ENCODE measurements at regions not wholly inside any gene's neighbourhood (a gene's known extent, or its start where the extent isn't known, plus 50 kb on each side); places are given as distances from the start of the nearest gene placed in this dataset.

DNA sequence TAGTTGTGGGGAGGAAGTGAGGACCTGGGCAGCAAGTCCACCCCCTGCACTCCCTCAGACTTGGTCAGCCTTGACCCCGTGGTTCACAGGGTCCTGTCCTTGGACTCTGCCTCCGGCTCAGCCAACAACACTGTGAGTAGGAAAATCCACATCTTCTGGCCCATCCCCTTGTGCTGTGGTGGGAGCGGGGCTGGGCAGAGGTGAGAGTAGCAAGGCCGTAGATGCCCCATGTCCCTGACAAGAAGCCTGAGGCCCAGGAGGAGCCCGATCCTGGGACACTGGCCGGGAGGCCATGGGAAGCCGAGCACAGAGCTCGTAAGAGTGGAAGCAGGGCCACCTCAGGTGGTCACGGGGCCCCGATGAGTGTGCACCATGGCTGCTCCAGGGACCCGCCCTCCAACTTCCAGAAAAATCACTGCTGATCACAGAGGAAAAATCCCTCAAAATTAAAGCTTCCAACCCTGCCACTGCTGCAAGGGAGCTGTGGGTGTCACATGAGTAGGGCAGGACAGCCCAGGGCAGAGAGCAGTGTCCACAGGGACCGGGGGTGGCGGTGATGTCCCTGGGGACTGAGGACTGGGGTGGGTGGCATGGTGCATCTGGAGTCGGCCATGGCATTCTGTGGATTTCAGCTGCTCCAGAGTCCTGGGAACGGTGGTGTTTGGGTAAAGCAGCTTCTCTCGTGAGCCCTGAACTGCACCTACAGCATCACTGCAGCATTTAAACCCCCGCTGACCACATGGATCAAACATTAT lies 189.4 kb downstream of the DLL1 start:
- no peak for DNase-seq (ENCODE audit: low read depth)
- H3K4me3 ChIP-seq (ENCODE audit: low read length): no peak overlapping the region
- no peak for TF ChIP-seq CTCF (IDR thresholded peaks at IDR 0.05; ENCODE audit: insufficient read depth, low read depth, low read length, missing control alignments)

- no peak for TF ChIP-seq CTCF (IDR thresholded peaks at IDR 0.05; ENCODE audit: insufficient read depth, low read depth, low read length, missing control alignments)
- DNase-seq (ENCODE audit: low read depth): no peak
- H3K4me3 ChIP-seq (ENCODE audit: low read length): no peak overlapping the region
Measured at GRCh38 chr6:170100046-170100445, 190.8 kb downstream of the DLL1 start.

DNA sequence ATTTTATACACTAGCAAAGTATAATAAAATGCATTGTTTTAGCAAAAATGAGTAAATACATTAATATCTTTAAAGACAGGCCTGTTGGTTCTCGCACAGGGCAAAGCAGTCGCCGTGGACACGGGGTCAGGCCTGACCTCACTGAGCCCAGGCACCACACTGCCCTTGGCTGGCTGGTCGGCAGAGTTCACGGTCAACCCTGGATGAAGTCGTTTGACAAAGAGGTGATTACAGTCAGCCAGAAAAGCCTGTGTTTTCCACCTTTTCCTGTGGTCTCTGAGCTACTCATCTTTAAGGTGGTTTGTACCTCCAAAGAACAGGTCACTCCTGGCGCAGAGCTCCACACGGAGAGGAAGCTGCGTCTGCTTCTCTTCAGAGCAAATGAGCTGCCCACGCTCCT lies 191.5 kb downstream of the DLL1 start:
- no peak overlapping the region for H3K4me3 ChIP-seq (ENCODE audit: low read length)
- no peak for DNase-seq (ENCODE audit: low read depth)
- TF ChIP-seq CTCF (IDR thresholded peaks at IDR 0.05; ENCODE audit: insufficient read depth, low read depth, low read length, missing control alignments): no peak

- no peak for TF ChIP-seq CTCF (IDR thresholded peaks at IDR 0.05; ENCODE audit: insufficient read depth, low read depth, low read length, missing control alignments)
- no peak for DNase-seq (ENCODE audit: low read depth)
Measured at GRCh38 chr6:170098428-170099170, 192.3 kb downstream of the DLL1 start.

GRCh38 chr6:170097505-170098427 lies 193.1 kb downstream of the DLL1 start:
- no peak for TF ChIP-seq CTCF (IDR thresholded peaks at IDR 0.05; ENCODE audit: insufficient read depth, low read depth, low read length, missing control alignments)
- no peak overlapping the region for H3K4me3 ChIP-seq (ENCODE audit: low read length)
- DNase-seq (ENCODE audit: low read depth): no peak

More at GRCh38 chr6:170098428-170099170, 192.3 kb downstream of the DLL1 start:
- no peak overlapping the region for H3K4me3 ChIP-seq (ENCODE audit: low read length)

DNA sequence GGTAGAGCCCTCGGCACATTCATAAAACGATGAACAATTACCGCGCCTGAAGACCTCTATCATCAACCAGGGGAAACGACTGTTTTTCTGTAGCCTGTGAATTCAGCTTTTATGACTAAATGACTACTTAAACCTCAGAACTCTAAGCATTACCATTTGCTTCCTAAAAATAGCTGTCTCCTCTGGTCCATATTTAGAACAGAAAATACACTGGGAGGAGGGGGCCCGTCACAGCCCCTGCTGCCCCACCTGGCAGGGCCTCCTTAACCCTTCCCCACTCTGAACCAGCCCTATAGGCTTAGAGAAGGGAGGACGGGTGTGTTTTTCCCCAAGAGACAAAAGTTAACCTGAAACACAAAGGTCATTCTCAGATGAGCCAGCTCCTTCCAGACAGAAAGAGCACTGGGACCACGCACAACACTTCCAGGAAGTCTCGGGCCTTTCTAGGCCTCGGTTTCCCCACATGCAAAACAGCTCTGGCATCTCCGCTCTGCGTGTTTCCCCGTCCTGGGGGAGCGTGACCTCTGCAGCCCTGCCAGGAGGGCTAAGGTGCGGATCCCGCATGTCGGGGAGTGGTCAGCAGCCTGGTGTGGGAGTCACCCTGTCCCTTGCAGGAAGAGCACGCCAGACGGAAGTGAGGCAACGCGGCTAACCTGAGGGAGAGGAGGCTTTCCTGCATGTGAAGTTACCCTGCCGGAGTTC lies 193.9 kb downstream of the DLL1 start:
- DNase-seq (ENCODE audit: low read depth): no peak
- H3K4me3 ChIP-seq (ENCODE audit: low read length): no peak overlapping the region
- TF ChIP-seq CTCF (IDR thresholded peaks at IDR 0.05; ENCODE audit: insufficient read depth, low read depth, low read length, missing control alignments): no peak

All from epithelial cell of esophagus (primary cell).